CD14-positive monocyte (primary cell): ENCODE measurements at regions not wholly inside any gene's neighbourhood (a gene's known extent, or its start where the extent isn't known, plus 50 kb on each side); places are given as distances from the start of the nearest gene placed in this dataset.

ENCODE experiments used
- DNase-seq, 3 donors: peaks; one replicate each; pipeline ENCODE4 v3.0.0-alpha.2; 2011 to 2022
- H2AFZ ChIP-seq: 2 replicates; pipeline ENCODE4 v1.6.0; 2012; ENCODE audit warnings: mild to moderate bottlenecking, low read depth, low read length, inconsistent platforms; ENCODE audit not compliant: insufficient read depth, poor library complexity, severe bottlenecking
- H3K27ac ChIP-seq, 2 donors: 1 replicate in 1 of 2; 2 replicates in 1 of 2; pipeline ENCODE4 v1.5.1; 2012 to 2013; ENCODE audit warnings: low read length in 2 of 2, control low read depth in 1 of 2, inconsistent platforms in 1 of 2, low read depth in 1 of 2, mild to moderate bottlenecking in 1 of 2
- H3K27me3 ChIP-seq, 2 donors: one replicate each; pipeline versions ENCODE4 v1.6.0 to v1.6.1; 2011 to 2013; ENCODE audit warnings: low read length in 2 of 2; ENCODE audit not compliant: control insufficient read depth in 2 of 2, insufficient read depth in 2 of 2
- H3K36me3 ChIP-seq, 2 donors: replicated peaks in 1 of 2; 1 replicate in 1 of 2; 2 replicates in 1 of 2; pipeline versions ENCODE4 v1.5.1 to v1.6.1; 2012 to 2013; ENCODE audit warnings: low read length in 2 of 2, control low read depth in 1 of 2, inconsistent platforms in 1 of 2, mild to moderate bottlenecking in 1 of 2; ENCODE audit not compliant: insufficient read depth in 2 of 2, control insufficient read depth in 1 of 2
- H3K4me1 ChIP-seq, 2 donors: 1 replicate in 1 of 2; 2 replicates in 1 of 2; pipeline versions ENCODE4 v1.5.1 to v1.6.1; 2012 to 2013; ENCODE audit warnings: low read length in 2 of 2, control low read depth in 1 of 2, inconsistent platforms in 1 of 2, mild to moderate bottlenecking in 1 of 2, moderate library complexity in 1 of 2; ENCODE audit not compliant: insufficient read depth in 2 of 2, control insufficient read depth in 1 of 2
- H3K4me2 ChIP-seq: replicated peaks from 2 replicates; pipeline ENCODE3; 2012; ENCODE audit warnings: low read length, moderate library complexity, mild to moderate bottlenecking; ENCODE audit not compliant: poor library complexity, severe bottlenecking; ENCODE audit errors: extremely low read depth
- H3K4me3 ChIP-seq, 3 experiments: fragments of 200-600 bp in 1 of 3; sonication (generic) in 1 of 3; replicated peaks in 1 of 3; 1 replicate in 2 of 3; 2 replicates in 1 of 3; pipeline ENCODE4 v1.5.1; 2011 to 2013; ENCODE audit warnings: low read length in 3 of 3, mild to moderate bottlenecking in 3 of 3, control low read depth in 2 of 3, low read depth in 2 of 3, inconsistent platforms in 1 of 3, moderate library complexity in 1 of 3
- H3K79me2 ChIP-seq: 2 replicates; pipeline ENCODE4 v1.6.0; 2012; ENCODE audit warnings: mild to moderate bottlenecking, control low read depth, inconsistent platforms, low read length, moderate library complexity; ENCODE audit not compliant: insufficient read depth
- H3K9ac ChIP-seq: 2 replicates; pipeline ENCODE4 v1.6.0; 2017; ENCODE audit warnings: low read length, mild to moderate bottlenecking; ENCODE audit not compliant: insufficient read depth, poor library complexity, severe bottlenecking
- H3K9me3 ChIP-seq, 2 donors: replicated peaks in 1 of 2; 1 replicate in 1 of 2; 2 replicates in 1 of 2; pipeline versions ENCODE4 v1.5.1 to v1.6.1; 2012 to 2013; ENCODE audit warnings: low read length in 2 of 2, control low read depth in 1 of 2; ENCODE audit not compliant: control insufficient read depth in 1 of 2, insufficient read depth in 1 of 2
- H4K20me1 ChIP-seq: 2 replicates; pipeline ENCODE4 v1.6.0; 2012; ENCODE audit warnings: mild to moderate bottlenecking, low read length, control low read depth, moderate library complexity; ENCODE audit not compliant: insufficient read depth
- H3K27ac Mint-ChIP-seq, 7 donors: one replicate each; pipeline ENCODE4 v1.8.0; 2020; ENCODE audit warnings: mild to moderate bottlenecking in 7 of 7, mixed read lengths in 7 of 7, moderate library complexity in 6 of 7, inconsistent platforms in 2 of 7
- H3K27me3 Mint-ChIP-seq, 3 donors: one replicate each; pipeline ENCODE4 v1.8.0; 2021 to 2022; ENCODE audit warnings: low read depth in 3 of 3, mild to moderate bottlenecking in 3 of 3, mixed read lengths in 3 of 3, moderate library complexity in 3 of 3, inconsistent platforms in 1 of 3
- H3K36me3 Mint-ChIP-seq, 2 donors: one replicate each; pipeline ENCODE4 v1.8.0; 2020; ENCODE audit warnings: mixed read lengths in 2 of 2, inconsistent platforms in 1 of 2, mild to moderate bottlenecking in 1 of 2
- H3K4me1 Mint-ChIP-seq: one replicate; pipeline ENCODE4 v1.8.0; 2020; ENCODE audit warnings: mild to moderate bottlenecking, mixed read lengths
- H3K4me3 Mint-ChIP-seq, 2 donors: one replicate each; pipeline ENCODE4 v1.8.0; 2020; ENCODE audit warnings: mild to moderate bottlenecking in 2 of 2, mixed read lengths in 2 of 2, moderate library complexity in 1 of 2
- H3K9me3 Mint-ChIP-seq, 7 donors: one replicate each; pipeline ENCODE4 v1.8.0; 2020 to 2022; ENCODE audit warnings: mixed read lengths in 7 of 7, mild to moderate bottlenecking in 6 of 7, moderate library complexity in 6 of 7, inconsistent platforms in 2 of 7
- CTCF ChIP-seq: fragments of 200-600 bp; IDR thresholded peaks from one replicate; pipeline ENCODE4 v1.8.0; 2022; ENCODE audit warnings: antibody characterized with exemption, mild to moderate bottlenecking
- WGBS: methylation state at CpG from one replicate; pipeline ENCODE4 v1.1.5; 2013; ENCODE audit warnings: missing lambda C conversion rate; ENCODE audit not compliant: insufficient coverage; 5-methylcytosine and 5-hydroxymethylcytosine counted together
- intact Hi-C, 2 donors: fragments of 100-400 bp; cut with micrococcal nuclease; formaldehyde crosslinking; loops; one replicate each; pipeline versions ENCODE4 v1.15.0 to v1.15.1; 2023

GRCh38 chr12:77160931-77161330 is 95.6 kb upstream of the E2F7 start:
- H3K79me2 ChIP-seq, result no peaks in the 10 kb centered on the region
- Mint-ChIP-seq H3K4me3 (no peak overlapping the region), H3K4me1 (no peaks in the 10 kb centered on the region), H3K9me3 (peaks cover 0 to 2% (median 0%) of the 10 kb centered on the region in 7 donors), H3K27ac (no peak overlapping the region), H3K27me3 (no peaks in the 10 kb centered on the region), H3K36me3 (no peaks in the 10 kb centered on the region)
- H3K27ac ChIP-seq, result no peak overlapping the region
- H3K4me2 ChIP-seq, result no peak overlapping the region
- no peak overlapping the region for H2AFZ ChIP-seq
- no peaks in the 10 kb centered on the region for H3K9me3 ChIP-seq
- no peaks in the 10 kb centered on the region for H3K27me3 ChIP-seq
- intact Hi-C loops, result no loop called here
- no peak for TF ChIP-seq CTCF
- H4K20me1 ChIP-seq, result no peaks in the 10 kb centered on the region
- H3K4me3 ChIP-seq, result no peak overlapping the region
- H3K4me1 ChIP-seq, result no peaks in the 10 kb centered on the region
- H3K36me3 ChIP-seq, result no peaks in the 10 kb centered on the region
- DNase-seq, result no peak
- H3K9ac ChIP-seq, result no peak overlapping the region

GRCh38 chr12:77153706-77154105 is 88.3 kb upstream of the E2F7 start:
- Mint-ChIP-seq H3K36me3 (no peaks in the 10 kb centered on the region), H3K9me3 (peaks cover 0 to 2% (median 0%) of the 10 kb centered on the region in 7 donors), H3K4me1 (no peaks in the 10 kb centered on the region), H3K27ac (no peak overlapping the region), H3K27me3 (peaks cover 0 to 2% (median 1%) of the 10 kb centered on the region in 3 donors), H3K4me3 (no peak overlapping the region)
- Histone ChIP-seq H2AFZ (no peak overlapping the region), H3K27me3 (no peaks in the 10 kb centered on the region), H3K4me1 (no peaks in the 10 kb centered on the region), H3K9ac (no peak overlapping the region), H3K27ac (no peak overlapping the region), H3K4me2 (no peak overlapping the region), H4K20me1 (no peaks in the 10 kb centered on the region), H3K79me2 (no peaks in the 10 kb centered on the region), H3K4me3 (no peak overlapping the region), H3K9me3 (no peaks in the 10 kb centered on the region), H3K36me3 (no peaks in the 10 kb centered on the region)
- WGBS, result 100% methylated on average over 2 of the region's 3 CpGs
- TF ChIP-seq CTCF, result no peak
- DNase-seq, result no peak
- intact Hi-C loops, result no loop called here
